ENCODE measurements at regions not wholly inside any gene's neighbourhood (a gene's known extent, or its start where the extent isn't known, plus 50 kb on each side); places are given as distances from the start of the nearest gene placed in this dataset.

DNA sequence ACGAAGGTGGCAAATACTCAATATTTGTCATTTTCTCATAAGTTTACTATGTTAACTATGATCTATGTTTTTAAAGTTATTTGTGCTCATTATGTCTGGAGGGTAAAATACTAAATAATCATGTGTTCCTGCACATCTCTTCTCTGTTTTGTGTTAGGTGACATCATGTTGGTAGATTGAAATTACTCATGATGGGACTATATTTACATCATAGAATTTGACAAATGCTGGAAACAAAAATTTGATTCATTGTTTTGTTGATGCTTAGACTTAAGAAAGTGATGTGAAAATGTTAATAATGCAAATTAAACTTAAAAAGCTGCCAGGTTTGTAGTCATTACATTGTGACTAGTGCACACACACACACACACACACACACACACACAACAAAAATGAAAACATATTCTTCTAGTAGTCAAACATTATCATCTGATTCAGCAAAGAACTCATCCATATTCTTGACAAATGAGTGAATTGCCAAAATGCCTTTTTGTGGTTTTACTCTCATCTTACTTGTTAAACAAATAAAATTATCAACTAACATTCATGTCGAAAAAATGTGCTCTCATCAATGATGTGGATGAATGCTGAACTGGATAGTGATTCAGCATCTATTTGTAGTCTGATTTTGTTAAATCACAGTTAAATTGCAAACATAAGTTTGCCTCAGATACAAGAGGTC, 870.7 kb downstream of the BRINP3 start:
- TF ChIP-seq POLR2A (IDR thresholded peaks at IDR 0.05), result no peak
- TF ChIP-seq, protein P1, sequence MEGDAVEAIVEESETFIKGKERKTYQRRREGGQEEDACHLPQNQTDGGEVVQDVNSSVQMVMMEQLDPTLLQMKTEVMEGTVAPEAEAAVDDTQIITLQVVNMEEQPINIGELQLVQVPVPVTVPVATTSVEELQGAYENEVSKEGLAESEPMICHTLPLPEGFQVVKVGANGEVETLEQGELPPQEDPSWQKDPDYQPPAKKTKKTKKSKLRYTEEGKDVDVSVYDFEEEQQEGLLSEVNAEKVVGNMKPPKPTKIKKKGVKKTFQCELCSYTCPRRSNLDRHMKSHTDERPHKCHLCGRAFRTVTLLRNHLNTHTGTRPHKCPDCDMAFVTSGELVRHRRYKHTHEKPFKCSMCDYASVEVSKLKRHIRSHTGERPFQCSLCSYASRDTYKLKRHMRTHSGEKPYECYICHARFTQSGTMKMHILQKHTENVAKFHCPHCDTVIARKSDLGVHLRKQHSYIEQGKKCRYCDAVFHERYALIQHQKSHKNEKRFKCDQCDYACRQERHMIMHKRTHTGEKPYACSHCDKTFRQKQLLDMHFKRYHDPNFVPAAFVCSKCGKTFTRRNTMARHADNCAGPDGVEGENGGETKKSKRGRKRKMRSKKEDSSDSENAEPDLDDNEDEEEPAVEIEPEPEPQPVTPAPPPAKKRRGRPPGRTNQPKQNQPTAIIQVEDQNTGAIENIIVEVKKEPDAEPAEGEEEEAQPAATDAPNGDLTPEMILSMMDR (IDR thresholded peaks at IDR 0.05), result no peak
